ENCODE measurements at regions not wholly inside any gene's neighbourhood (a gene's known extent, or its start where the extent isn't known, plus 50 kb on each side); places are given as distances from the start of the nearest gene placed in this dataset.

- Histone ChIP-seq H3K4me3 (ENCODE audit: insufficient read depth, low read depth, low read length) (no peak overlapping the region), H3K27me3 (ENCODE audit: insufficient read depth, low read length) (no peaks in the 10 kb centered on the region), H3K79me2 (ENCODE audit: insufficient read depth, low read length) (no peaks in the 10 kb centered on the region), H3K36me3 (ENCODE audit: insufficient read depth, low read length) (no peaks in the 10 kb centered on the region), H3K4me1 (ENCODE audit: insufficient read depth, low read length) (no peaks in the 10 kb centered on the region), H3K4me2 (ENCODE audit: low read length) (no peak overlapping the region), H3K9me3 (ENCODE audit: insufficient read depth, low read depth, low read length) (no peaks in the 10 kb centered on the region), H3K27ac (ENCODE audit: low read depth, low read length) (no peak overlapping the region), H2AFZ (ENCODE audit: low read depth, low read length) (no peak overlapping the region), H4K20me1 (ENCODE audit: insufficient read depth, low read length) (no peaks in the 10 kb centered on the region), H3K9ac (ENCODE audit: low read length) (no peak overlapping the region)
- Mint-ChIP-seq H3K27ac (ENCODE audit: unreplicated experiment) (no peak overlapping the region), H3K4me3 (ENCODE audit: unreplicated experiment) (no peak overlapping the region), H3K27me3 (ENCODE audit: low read depth, unreplicated experiment) (no peaks in the 10 kb centered on the region), H3K9me3 (ENCODE audit: unreplicated experiment) (no peaks in the 10 kb centered on the region), H3K36me3 (ENCODE audit: low read depth, unreplicated experiment) (no peaks in the 10 kb centered on the region), H3K4me1 (ENCODE audit: low read depth, unreplicated experiment) (peaks cover 16% of the 10 kb centered on the region)
- FAIRE-seq (no peak), DNase-seq (ENCODE audit: low read depth) (no peak)
- no peak for TF ChIP-seq CTCF (IDR thresholded peaks at IDR 0.05; ENCODE audit: insufficient read depth, low read depth, low read length)
- TF ChIP-seq EZH2 (IDR thresholded peaks at IDR 0.05; ENCODE audit: insufficient read depth, low read length): no peak
These were observed 74.5 kb downstream of the FOXF2 start for GRCh38 chr6:1463751-1464426.

GRCh38 chr6:1464781-1465370 lies 75.5 kb downstream of the FOXF2 start:
- Mint-ChIP-seq H3K27ac (ENCODE audit: unreplicated experiment) (no peak overlapping the region), H3K4me3 (ENCODE audit: unreplicated experiment) (no peak overlapping the region), H3K36me3 (ENCODE audit: low read depth, unreplicated experiment) (no peaks in the 10 kb centered on the region), H3K9me3 (ENCODE audit: unreplicated experiment) (no peaks in the 10 kb centered on the region), H3K4me1 (ENCODE audit: low read depth, unreplicated experiment) (peaks cover 16% of the 10 kb centered on the region), H3K27me3 (ENCODE audit: low read depth, unreplicated experiment) (no peaks in the 10 kb centered on the region)
- no peak overlapping the region for H3K27ac ChIP-seq (ENCODE audit: low read depth, low read length)
- H4K20me1 ChIP-seq (ENCODE audit: insufficient read depth, low read length): no peaks in the 10 kb centered on the region
- no peak for DNase-seq (ENCODE audit: low read depth)
- TF ChIP-seq CTCF (IDR thresholded peaks at IDR 0.05; ENCODE audit: insufficient read depth, low read depth, low read length) (no peak), EZH2 (IDR thresholded peaks at IDR 0.05; ENCODE audit: insufficient read depth, low read length) (no peak)
- no peaks in the 10 kb centered on the region for H3K79me2 ChIP-seq (ENCODE audit: insufficient read depth, low read length)
- FAIRE-seq: no peak
- no peak overlapping the region for H2AFZ ChIP-seq (ENCODE audit: low read depth, low read length)
- no peak overlapping the region for H3K9ac ChIP-seq (ENCODE audit: low read length)
- H3K9me3 ChIP-seq (ENCODE audit: insufficient read depth, low read depth, low read length): no peaks in the 10 kb centered on the region
- no peak overlapping the region for H3K4me3 ChIP-seq (ENCODE audit: insufficient read depth, low read depth, low read length)
- H3K36me3 ChIP-seq (ENCODE audit: insufficient read depth, low read length): no peaks in the 10 kb centered on the region
- H3K4me2 ChIP-seq (ENCODE audit: low read length): no peak overlapping the region
- no peaks in the 10 kb centered on the region for H3K4me1 ChIP-seq (ENCODE audit: insufficient read depth, low read length)
- no peaks in the 10 kb centered on the region for H3K27me3 ChIP-seq (ENCODE audit: insufficient read depth, low read length)

- peaks cover 18% of the 10 kb centered on the region for H3K4me1 Mint-ChIP-seq (ENCODE audit: low read depth, unreplicated experiment)
- Histone ChIP-seq H4K20me1 (ENCODE audit: insufficient read depth, low read length) (no peaks in the 10 kb centered on the region), H3K9ac (ENCODE audit: low read length) (no peak overlapping the region), H3K4me1 (ENCODE audit: insufficient read depth, low read length) (no peaks in the 10 kb centered on the region), H3K9me3 (ENCODE audit: insufficient read depth, low read depth, low read length) (no peaks in the 10 kb centered on the region), H2AFZ (ENCODE audit: low read depth, low read length) (no peak overlapping the region), H3K36me3 (ENCODE audit: insufficient read depth, low read length) (no peaks in the 10 kb centered on the region), H3K27me3 (ENCODE audit: insufficient read depth, low read length) (no peaks in the 10 kb centered on the region), H3K4me3 (ENCODE audit: insufficient read depth, low read depth, low read length) (no peak overlapping the region), H3K4me2 (ENCODE audit: low read length) (no peak overlapping the region), H3K79me2 (ENCODE audit: insufficient read depth, low read length) (no peaks in the 10 kb centered on the region), H3K27ac (ENCODE audit: low read depth, low read length) (no peak overlapping the region)
- H3K9me3 Mint-ChIP-seq (ENCODE audit: unreplicated experiment): peaks cover 4% of the 10 kb centered on the region
- no peak overlapping the region for H3K4me3 Mint-ChIP-seq (ENCODE audit: unreplicated experiment)
- H3K36me3 Mint-ChIP-seq (ENCODE audit: low read depth, unreplicated experiment): no peaks in the 10 kb centered on the region
- TF ChIP-seq CTCF (IDR thresholded peaks at IDR 0.05; ENCODE audit: insufficient read depth, low read depth, low read length): no peak
- no peak for TF ChIP-seq EZH2 (IDR thresholded peaks at IDR 0.05; ENCODE audit: insufficient read depth, low read length)
- H3K27me3 Mint-ChIP-seq (ENCODE audit: low read depth, unreplicated experiment): no peaks in the 10 kb centered on the region
- FAIRE-seq: no peak
- no peak for DNase-seq (ENCODE audit: low read depth)
- H3K27ac Mint-ChIP-seq (ENCODE audit: unreplicated experiment): no peak overlapping the region
These were observed 78.8 kb downstream of the FOXF2 start for GRCh38 chr6:1468126-1468525.

All from astrocyte (in vitro differentiated cells and primary cell).